ENCODE measurements at regions not wholly inside any gene's neighbourhood (a gene's known extent, or its start where the extent isn't known, plus 50 kb on each side); places are given as distances from the start of the nearest gene placed in this dataset.

- DNase-seq (ENCODE audit: low spot score) (no peak), ATAC-seq (ENCODE audit: insufficient number of reproducible peaks, low FRiP score, low read depth) (no peak)
Measured at GRCh38 chr5:96017951-96018350, 56.3 kb upstream of the ELL2 start.

GRCh38 chr5:96016216-96016615 lies 54.6 kb upstream of the ELL2 start:
- H3K4me3 ChIP-seq, result no peak overlapping the region
- ATAC-seq (ENCODE audit: insufficient number of reproducible peaks, low FRiP score, low read depth), result no peak
- TF ChIP-seq CTCF (IDR thresholded peaks at IDR 0.05), result no peak
- no peaks in the 10 kb centered on the region for H3K9me3 ChIP-seq
- H3K4me1 ChIP-seq (ENCODE audit: control insufficient read depth in 1 of 2, low read depth in 2 of 2), result peaks cover 0 to 11% of the 10 kb centered on the region in 2 donors
- no peaks in the 10 kb centered on the region for H3K27me3 ChIP-seq (replicated peaks; ENCODE audit: insufficient read depth)
- H3K27ac ChIP-seq, result no peak overlapping the region
- DNase-seq (ENCODE audit: low spot score), result no peak
- no peaks in the 10 kb centered on the region for H3K36me3 ChIP-seq

More at GRCh38 chr5:96017951-96018350, 56.3 kb upstream of the ELL2 start:
- no peak overlapping the region for H3K4me3 ChIP-seq
- no peaks in the 10 kb centered on the region for H3K27me3 ChIP-seq (replicated peaks; ENCODE audit: insufficient read depth)
- peaks cover 0 to 12% of the 10 kb centered on the region in 2 donors for H3K4me1 ChIP-seq (ENCODE audit: control insufficient read depth in 1 of 2, low read depth in 2 of 2)
- TF ChIP-seq CTCF (IDR thresholded peaks at IDR 0.05), result no peak
- no peaks in the 10 kb centered on the region for H3K36me3 ChIP-seq
- H3K9me3 ChIP-seq, result no peaks in the 10 kb centered on the region
- peak overlapping the region in 1 of 2 donors; percentile 7 for H3K27ac ChIP-seq

GRCh38 chr5:96015709-96016108 lies 54.1 kb upstream of the ELL2 start:
- ATAC-seq (ENCODE audit: insufficient number of reproducible peaks, low FRiP score, low read depth) (no peak), DNase-seq (ENCODE audit: low spot score) (no peak)
- Histone ChIP-seq H3K27ac (no peak overlapping the region), H3K27me3 (replicated peaks; ENCODE audit: insufficient read depth) (no peaks in the 10 kb centered on the region), H3K9me3 (no peaks in the 10 kb centered on the region), H3K4me3 (no peak overlapping the region), H3K4me1 (ENCODE audit: control insufficient read depth in 1 of 2, low read depth in 2 of 2) (peaks cover 0 to 11% of the 10 kb centered on the region in 2 donors), H3K36me3 (no peaks in the 10 kb centered on the region)
- TF ChIP-seq CTCF (IDR thresholded peaks at IDR 0.05), result no peak

- H3K4me3 ChIP-seq, result no peak overlapping the region
- no peak for TF ChIP-seq CTCF (IDR thresholded peaks at IDR 0.05)
- no peaks in the 10 kb centered on the region for H3K36me3 ChIP-seq
- ATAC-seq (ENCODE audit: insufficient number of reproducible peaks, low FRiP score, low read depth) (no peak), DNase-seq (ENCODE audit: low spot score) (no peak)
- H3K9me3 ChIP-seq, result no peaks in the 10 kb centered on the region
- no peaks in the 10 kb centered on the region for H3K27me3 ChIP-seq (replicated peaks; ENCODE audit: insufficient read depth)
- H3K27ac ChIP-seq, result no peak overlapping the region
- H3K4me1 ChIP-seq (ENCODE audit: control insufficient read depth in 1 of 2, low read depth in 2 of 2), result peaks cover 0 to 11% of the 10 kb centered on the region in 2 donors
Measured at GRCh38 chr5:96014395-96014794, 52.7 kb upstream of the ELL2 start.

GRCh38 chr5:96013254-96013653 lies 51.6 kb upstream of the ELL2 start:
- Histone ChIP-seq H3K4me1 (ENCODE audit: control insufficient read depth in 1 of 2, low read depth in 2 of 2) (peaks cover 0 to 4% of the 10 kb centered on the region in 2 donors), H3K9me3 (no peaks in the 10 kb centered on the region), H3K36me3 (no peaks in the 10 kb centered on the region), H3K4me3 (no peak overlapping the region), H3K27ac (no peak overlapping the region), H3K27me3 (replicated peaks; ENCODE audit: insufficient read depth) (no peaks in the 10 kb centered on the region)
- TF ChIP-seq CTCF (IDR thresholded peaks at IDR 0.05), result no peak
- DNase-seq (ENCODE audit: low spot score) (no peak), ATAC-seq (ENCODE audit: insufficient number of reproducible peaks, low FRiP score, low read depth) (no peak)

Measured in thoracic aorta (tissue), 2 donors.